GM20000 (cell line): ENCODE measurements at regions not wholly inside any gene's neighbourhood (a gene's known extent, or its start where the extent isn't known, plus 50 kb on each side); places are given as distances from the start of the nearest gene placed in this dataset.
"Not testable (repeated sequence)": the region's sequence is repeated elsewhere in the genome, so short reads cannot be mapped to it uniquely, and the experiment has no call there.

ENCODE experiments used
- DNase-seq: peaks from one replicate; pipeline ENCODE4 v3.0.0; 2012; ENCODE audit warnings: low spot score
- CTCF ChIP-seq: IDR thresholded peaks from 2 replicates; pipeline ENCODE4 v1.5.1; 2012; ENCODE audit warnings: mild to moderate bottlenecking, control low read depth; ENCODE audit errors: extremely low read depth, missing control alignments

- no peak for DNase-seq
- TF ChIP-seq CTCF = no peak
These were observed 157.3 kb downstream of the MRPL39 start for GRCh38 chr21:25449950-25450349.

- DNase-seq = no peak
These were observed 165.4 kb downstream of the MRPL39 start for GRCh38 chr21:25441835-25442234.

GRCh38 chr21:25437465-25437864, 169.8 kb downstream of the MRPL39 start:
- DNase-seq = not testable (repeated sequence)

More at GRCh38 chr21:25441835-25442234, 165.4 kb downstream of the MRPL39 start:
- no peak for TF ChIP-seq CTCF

GRCh38 chr21:25428537-25428936, 178.7 kb downstream of the MRPL39 start:
- no peak for TF ChIP-seq CTCF
- no peak for DNase-seq

GRCh38 chr21:25427828-25428227, 179.5 kb downstream of the MRPL39 start:
- DNase-seq = no peak
- no peak for TF ChIP-seq CTCF

- TF ChIP-seq CTCF = no peak
- DNase-seq = no peak
These were observed 180.7 kb downstream of the MRPL39 start for GRCh38 chr21:25426580-25426979.

GRCh38 chr21:25425156-25425555, 182.1 kb downstream of the MRPL39 start:
- DNase-seq = no peak
- no peak for TF ChIP-seq CTCF

- DNase-seq = no peak
These were observed 182.6 kb downstream of the MRPL39 start for GRCh38 chr21:25424634-25425033.

More at GRCh38 chr21:25424634-25425033, 182.6 kb downstream of the MRPL39 start:
- TF ChIP-seq CTCF = no peak
